ENCODE measurements at regions not wholly inside any gene's neighbourhood (a gene's known extent, or its start where the extent isn't known, plus 50 kb on each side); places are given as distances from the start of the nearest gene placed in this dataset.
"Not testable (repeated sequence)": the region's sequence is repeated elsewhere in the genome, so short reads cannot be mapped to it uniquely, and the experiment has no call there.

GRCh38 chr11:11724994-11725393 lies 103.2 kb upstream of the GALNT18 start:
- ChIA-PET POLR2A (no interaction called here), CTCF (no interaction called here)

GRCh38 chr11:11722861-11723260 lies 101.1 kb upstream of the GALNT18 start:
- CTCF ChIA-PET = no interaction called here
- POLR2A ChIA-PET = no interaction called here

GRCh38 chr11:11722246-11722645 lies 100.4 kb upstream of the GALNT18 start:
- ChIA-PET CTCF (no interaction called here), POLR2A (no interaction called here)

GRCh38 chr11:11718511-11718910 lies 96.7 kb upstream of the GALNT18 start:
- ChIA-PET POLR2A (no interaction called here), CTCF (no interaction called here)

- CTCF ChIA-PET = no interaction called here
- POLR2A ChIA-PET = no interaction called here
Measured at GRCh38 chr11:11717064-11717725, 95.4 kb upstream of the GALNT18 start.

- POLR2A ChIA-PET, CTCF ChIA-PET: not testable (repeated sequence)
Measured at GRCh38 chr11:11715075-11715474, 93.3 kb upstream of the GALNT18 start.

- ChIA-PET POLR2A (no interaction called here), CTCF (no interaction called here)
Measured at GRCh38 chr11:11710556-11710955, 88.8 kb upstream of the GALNT18 start.

- ChIA-PET CTCF (no interaction called here), POLR2A (no interaction called here)
Measured at GRCh38 chr11:11709447-11710239, 87.8 kb upstream of the GALNT18 start.

- ChIA-PET CTCF (no interaction called here), POLR2A (no interaction called here)
Measured at GRCh38 chr11:11708256-11708655, 86.5 kb upstream of the GALNT18 start.

GRCh38 chr11:11706028-11706427 lies 84.2 kb upstream of the GALNT18 start:
- ChIA-PET CTCF (no interaction called here), POLR2A (no interaction called here)

- ChIA-PET POLR2A (no interaction called here), CTCF (interaction anchor here (0.8 kb wide), 1 partner anchor 725 kb away, joined by 3 read pairs; no protein-coding TSS in a partner anchor)
Measured at GRCh38 chr11:11703885-11704284, 82.1 kb upstream of the GALNT18 start.

GRCh38 chr11:11701070-11701469 lies 79.3 kb upstream of the GALNT18 start:
- ChIA-PET POLR2A (no interaction called here), CTCF (no interaction called here)

GRCh38 chr11:11697796-11698195 lies 76.0 kb upstream of the GALNT18 start:
- POLR2A ChIA-PET = no interaction called here
- CTCF ChIA-PET = no interaction called here

- CTCF ChIA-PET = no interaction called here
- POLR2A ChIA-PET = no interaction called here
Measured at GRCh38 chr11:11691296-11692151, 69.7 kb upstream of the GALNT18 start.

- CTCF ChIA-PET = no interaction called here
- POLR2A ChIA-PET = no interaction called here
Measured at GRCh38 chr11:11681536-11681935, 59.7 kb upstream of the GALNT18 start.

GRCh38 chr11:11677672-11678356 lies 56.0 kb upstream of the GALNT18 start:
- POLR2A ChIA-PET = no interaction called here
- CTCF ChIA-PET = no interaction called here

- ChIA-PET CTCF (no interaction called here), POLR2A (no interaction called here)
Measured at GRCh38 chr11:11675671-11676181, 53.9 kb upstream of the GALNT18 start.

- POLR2A ChIA-PET = no interaction called here
- CTCF ChIA-PET = no interaction called here
Measured at GRCh38 chr11:11672789-11673188, 51.0 kb upstream of the GALNT18 start.

GRCh38 chr11:11672101-11672500 lies 50.3 kb upstream of the GALNT18 start:
- CTCF ChIA-PET = no interaction called here
- POLR2A ChIA-PET = no interaction called here
